ENCODE measurements at regions not wholly inside any gene's neighbourhood (a gene's known extent, or its start where the extent isn't known, plus 50 kb on each side); places are given as distances from the start of the nearest gene placed in this dataset.

- no peak for TF ChIP-seq YY1 (IDR thresholded peaks at IDR 0.05; ENCODE audit: insufficient read depth, insufficient read length)
- no peak for TF ChIP-seq ZNF274 (IDR thresholded peaks at IDR 0.05; ENCODE audit: low read depth, low read length)
Observed at GRCh38 chr6:139912735-139913400, 538.4 kb upstream of the CITED2 start.
